ENCODE measurements at regions not wholly inside any gene's neighbourhood (a gene's known extent, or its start where the extent isn't known, plus 50 kb on each side); places are given as distances from the start of the nearest gene placed in this dataset.
"Not testable (repeated sequence)": the region's sequence is repeated elsewhere in the genome, so short reads cannot be mapped to it uniquely, and the experiment has no call there.

DNA sequence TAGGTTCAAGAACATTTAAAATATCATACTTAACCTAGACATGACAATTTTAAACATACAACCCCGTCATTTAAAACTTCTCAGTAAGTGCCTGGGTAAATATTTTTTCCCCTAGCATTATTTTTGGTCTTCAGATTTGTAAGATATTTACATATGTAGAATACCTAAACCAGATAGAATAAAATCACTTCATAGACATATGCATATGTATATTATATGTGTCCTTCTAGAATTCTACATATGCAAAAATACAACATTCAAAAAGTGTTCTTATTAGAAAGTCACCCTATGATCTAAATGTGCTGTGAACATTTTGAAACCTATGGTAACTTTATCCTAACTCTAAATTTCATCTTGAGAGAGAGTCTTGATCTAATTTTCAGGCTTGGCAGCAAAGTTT lies 1467.0 kb upstream of the B3GALT2 start:
- no peak overlapping the region for H3K4me3 ChIP-seq (ENCODE audit: low read length)
- TF ChIP-seq, protein P1, sequence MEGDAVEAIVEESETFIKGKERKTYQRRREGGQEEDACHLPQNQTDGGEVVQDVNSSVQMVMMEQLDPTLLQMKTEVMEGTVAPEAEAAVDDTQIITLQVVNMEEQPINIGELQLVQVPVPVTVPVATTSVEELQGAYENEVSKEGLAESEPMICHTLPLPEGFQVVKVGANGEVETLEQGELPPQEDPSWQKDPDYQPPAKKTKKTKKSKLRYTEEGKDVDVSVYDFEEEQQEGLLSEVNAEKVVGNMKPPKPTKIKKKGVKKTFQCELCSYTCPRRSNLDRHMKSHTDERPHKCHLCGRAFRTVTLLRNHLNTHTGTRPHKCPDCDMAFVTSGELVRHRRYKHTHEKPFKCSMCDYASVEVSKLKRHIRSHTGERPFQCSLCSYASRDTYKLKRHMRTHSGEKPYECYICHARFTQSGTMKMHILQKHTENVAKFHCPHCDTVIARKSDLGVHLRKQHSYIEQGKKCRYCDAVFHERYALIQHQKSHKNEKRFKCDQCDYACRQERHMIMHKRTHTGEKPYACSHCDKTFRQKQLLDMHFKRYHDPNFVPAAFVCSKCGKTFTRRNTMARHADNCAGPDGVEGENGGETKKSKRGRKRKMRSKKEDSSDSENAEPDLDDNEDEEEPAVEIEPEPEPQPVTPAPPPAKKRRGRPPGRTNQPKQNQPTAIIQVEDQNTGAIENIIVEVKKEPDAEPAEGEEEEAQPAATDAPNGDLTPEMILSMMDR (conservative IDR thresholded peaks at IDR 0.05; ENCODE audit: low read length): no peak
- DNase-seq (ENCODE audit: low read depth): no peak

DNA sequence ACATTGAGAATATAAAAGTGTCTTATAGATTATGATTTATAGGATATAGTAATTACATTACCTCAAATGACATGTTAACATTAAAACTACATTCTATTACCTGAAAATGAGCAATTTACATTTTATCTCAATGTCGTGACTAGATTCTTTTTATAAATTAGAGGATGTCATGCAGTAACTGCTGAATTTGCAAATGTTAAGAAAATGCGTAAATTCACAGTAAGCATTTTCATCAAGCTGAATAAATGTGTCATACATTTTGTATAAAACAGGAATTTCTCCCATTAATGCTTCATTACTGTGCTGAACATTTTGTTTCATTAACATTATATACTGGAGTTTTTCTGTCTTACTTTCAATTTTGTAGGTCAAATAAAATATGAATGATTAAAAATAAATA lies 1460.7 kb upstream of the B3GALT2 start:
- DNase-seq (ENCODE audit: low read depth): no peak
- H3K4me3 ChIP-seq (ENCODE audit: low read length): no peak overlapping the region
- TF ChIP-seq, protein P1 (conservative IDR thresholded peaks at IDR 0.05; ENCODE audit: low read length): no peak

DNA sequence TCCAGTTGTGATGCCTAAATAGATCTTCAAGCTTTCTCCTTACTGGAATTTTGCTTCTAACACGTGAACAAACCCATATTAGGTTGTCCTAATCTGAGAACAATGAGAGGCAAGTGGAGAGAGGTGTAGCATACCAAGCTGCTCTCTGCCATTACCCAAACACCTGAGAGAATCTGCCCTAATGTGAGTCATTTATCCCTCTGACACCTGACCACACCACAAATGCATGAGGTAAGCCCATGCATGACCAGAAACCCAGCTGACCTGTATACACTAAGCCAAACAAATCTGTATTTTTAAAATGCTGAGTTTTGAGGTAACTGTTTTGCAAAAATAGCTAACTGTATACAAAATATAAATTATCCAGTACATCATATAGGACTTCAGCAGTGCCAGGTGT lies 1458.1 kb upstream of the B3GALT2 start:
- no peak overlapping the region for H3K4me3 ChIP-seq (ENCODE audit: low read length)
- no peak for DNase-seq (ENCODE audit: low read depth)
- TF ChIP-seq, protein P1 (conservative IDR thresholded peaks at IDR 0.05; ENCODE audit: low read length): no peak

DNA sequence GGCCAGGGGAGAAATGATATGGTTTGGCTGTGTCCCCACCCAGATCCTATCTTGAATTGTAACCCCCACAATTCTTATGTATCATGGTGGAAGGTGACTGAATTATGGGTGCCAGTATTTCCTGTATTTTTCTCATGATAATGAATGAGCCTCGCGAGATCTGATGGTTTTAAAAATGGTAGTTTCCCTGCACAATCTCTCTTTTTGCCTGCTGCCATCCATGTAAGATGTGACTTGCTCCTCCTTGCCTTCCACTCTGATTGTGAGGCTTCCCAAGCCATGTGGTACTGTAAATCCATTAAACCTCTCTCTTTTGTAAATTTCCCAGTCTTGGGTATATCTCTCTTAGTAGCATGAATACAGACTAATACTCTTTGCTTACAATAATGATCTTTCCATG lies 1453.9 kb upstream of the B3GALT2 start:
- DNase-seq (ENCODE audit: low read depth): no peak
- no peak overlapping the region for H3K4me3 ChIP-seq (ENCODE audit: low read length)
- TF ChIP-seq, protein P1 (conservative IDR thresholded peaks at IDR 0.05; ENCODE audit: low read length): no peak

DNA sequence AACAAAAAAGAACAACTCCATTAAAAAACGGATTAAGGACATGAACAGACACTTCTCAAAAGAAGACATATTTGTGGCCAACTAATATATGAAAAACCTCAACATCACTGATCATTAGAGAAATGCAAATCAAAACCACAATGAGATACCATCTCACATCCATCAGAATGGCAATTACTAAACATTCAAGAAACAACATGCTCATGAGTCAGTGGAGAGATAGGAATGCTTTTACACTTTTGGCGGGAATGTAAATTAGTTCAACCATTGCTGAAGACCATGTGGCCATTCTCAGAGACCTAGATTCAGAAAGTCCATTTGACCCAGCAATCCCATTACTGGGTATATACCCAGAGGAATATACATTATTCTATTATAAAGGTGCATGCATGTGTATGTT lies 1442.6 kb upstream of the B3GALT2 start:
- TF ChIP-seq, protein P1 (conservative IDR thresholded peaks at IDR 0.05; ENCODE audit: low read length): no peak
- DNase-seq (ENCODE audit: low read depth): no peak
- H3K4me3 ChIP-seq (ENCODE audit: low read length): no peak overlapping the region

DNA sequence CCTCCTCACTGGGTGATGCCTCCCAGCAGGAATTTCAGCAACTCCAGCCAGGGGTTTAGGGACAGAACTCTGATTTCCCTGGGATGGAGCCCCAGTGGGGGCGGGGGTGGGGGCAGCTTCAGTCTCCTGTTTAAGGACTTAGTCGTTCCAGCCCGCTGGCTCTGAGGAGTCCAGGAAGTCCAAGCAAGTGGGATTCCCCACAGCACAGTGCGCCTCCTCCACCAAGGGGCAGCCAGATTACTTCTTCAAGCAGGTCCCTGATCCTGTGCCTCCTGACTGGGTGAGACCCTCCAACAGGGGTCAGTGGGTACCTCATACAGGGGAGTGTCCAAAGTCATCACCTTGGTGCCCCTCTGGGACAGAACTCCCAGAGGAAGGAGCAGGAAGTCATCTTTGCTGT lies 1438.4 kb upstream of the B3GALT2 start:
- TF ChIP-seq, protein P1 (conservative IDR thresholded peaks at IDR 0.05; ENCODE audit: low read length): no peak
- H3K4me3 ChIP-seq (ENCODE audit: low read length): no peak overlapping the region

DNA sequence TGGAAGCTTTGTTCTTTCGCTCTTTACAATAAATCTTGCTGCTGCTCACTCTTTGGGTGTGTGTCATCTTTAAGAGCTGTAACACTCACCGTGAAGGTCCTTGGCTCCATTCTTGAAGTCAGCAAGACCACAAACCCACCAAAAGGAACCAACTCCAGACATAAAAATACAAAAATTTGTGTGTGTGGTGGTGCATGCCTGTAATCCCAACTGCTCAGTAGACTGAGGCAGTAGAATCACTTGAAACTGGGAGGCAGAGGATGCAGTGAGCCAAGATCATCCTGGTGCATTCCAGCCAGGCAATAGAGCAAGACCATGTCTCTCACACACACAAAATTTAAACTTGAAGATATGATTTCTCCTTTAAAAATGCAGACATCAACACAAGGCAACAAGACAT lies 1431.7 kb upstream of the B3GALT2 start:
- H3K4me3 ChIP-seq (ENCODE audit: low read length): no peak overlapping the region
- TF ChIP-seq, protein P1 (conservative IDR thresholded peaks at IDR 0.05; ENCODE audit: low read length): no peak
- no peak for DNase-seq (ENCODE audit: low read depth)

More for the DNA sequence above, 1438.4 kb upstream of the B3GALT2 start:
- DNase-seq (ENCODE audit: low read depth): no peak

DNA sequence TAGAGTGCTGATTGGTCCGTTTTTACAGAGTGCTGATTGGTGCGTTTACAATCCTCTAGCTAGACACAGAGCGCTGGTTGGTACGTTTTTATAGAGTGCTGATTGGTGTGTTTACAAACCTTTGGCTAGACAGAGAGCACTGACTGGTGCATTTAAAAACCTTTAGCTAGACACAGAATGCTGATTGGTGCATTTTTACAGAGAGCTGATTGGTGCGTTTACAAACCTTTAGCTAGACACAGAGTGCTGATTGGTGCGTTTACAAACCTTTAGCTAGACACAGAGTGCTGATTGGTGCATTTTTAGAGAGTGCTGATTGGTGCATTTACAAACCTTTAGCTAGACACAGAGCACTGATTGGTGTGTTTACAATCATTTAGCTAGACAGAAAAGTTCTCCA lies 1430.9 kb upstream of the B3GALT2 start:
- not testable (repeated sequence) for DNase-seq (ENCODE audit: low read depth); H3K4me3 ChIP-seq (ENCODE audit: low read length)
